Fibroblast of peridontal ligament (primary cell): ENCODE measurements at regions not wholly inside any gene's neighbourhood (a gene's known extent, or its start where the extent isn't known, plus 50 kb on each side); places are given as distances from the start of the nearest gene placed in this dataset.

ENCODE experiments used
- DNase-seq: peaks from one replicate; pipeline ENCODE4 v3.0.0-alpha.2; 2010; ENCODE audit errors: extremely low read depth

DNA sequence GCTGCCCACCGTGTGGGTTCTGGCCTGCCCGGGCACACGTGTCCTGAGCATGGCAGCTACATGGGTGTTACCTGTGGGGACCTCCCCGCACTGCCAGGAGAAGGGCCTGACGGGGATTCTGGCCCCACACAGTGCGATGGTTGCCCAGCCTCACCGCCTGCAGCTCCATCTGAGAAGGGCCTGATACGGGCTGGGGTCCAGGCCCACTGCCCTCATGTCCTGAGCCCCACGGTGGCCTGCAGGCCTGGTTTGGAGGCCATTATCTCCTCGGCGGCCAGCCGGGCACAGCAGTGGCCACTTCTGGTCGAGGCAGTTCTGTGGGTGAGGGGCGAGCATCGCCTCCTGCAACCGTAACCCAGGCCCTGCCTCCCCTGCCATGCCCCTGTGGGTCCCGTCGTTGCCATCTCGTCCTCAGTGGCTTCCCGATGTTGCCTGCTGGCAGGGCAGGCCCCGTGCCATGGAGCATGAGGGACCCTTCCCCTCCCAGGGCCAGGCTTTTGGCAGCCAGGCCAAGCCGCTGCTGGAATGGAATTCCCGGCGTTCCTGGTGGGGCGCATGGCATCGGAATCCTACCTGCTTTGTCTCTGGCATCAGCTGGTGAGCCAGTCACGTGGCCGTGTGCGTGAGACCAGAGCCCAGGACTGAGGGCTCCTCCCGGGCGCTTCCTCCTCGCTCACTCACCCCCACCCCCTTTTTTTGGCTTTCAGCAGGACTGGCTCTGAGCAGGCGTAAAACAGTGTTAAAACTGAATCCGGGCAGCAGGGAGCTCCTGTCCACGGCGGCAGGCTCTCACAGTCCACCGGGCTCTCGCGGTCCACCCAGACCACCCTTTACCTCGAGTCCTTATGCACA lies 71.9 kb upstream of the PPARA start:
- peak; percentile 77 for DNase-seq

DNA sequence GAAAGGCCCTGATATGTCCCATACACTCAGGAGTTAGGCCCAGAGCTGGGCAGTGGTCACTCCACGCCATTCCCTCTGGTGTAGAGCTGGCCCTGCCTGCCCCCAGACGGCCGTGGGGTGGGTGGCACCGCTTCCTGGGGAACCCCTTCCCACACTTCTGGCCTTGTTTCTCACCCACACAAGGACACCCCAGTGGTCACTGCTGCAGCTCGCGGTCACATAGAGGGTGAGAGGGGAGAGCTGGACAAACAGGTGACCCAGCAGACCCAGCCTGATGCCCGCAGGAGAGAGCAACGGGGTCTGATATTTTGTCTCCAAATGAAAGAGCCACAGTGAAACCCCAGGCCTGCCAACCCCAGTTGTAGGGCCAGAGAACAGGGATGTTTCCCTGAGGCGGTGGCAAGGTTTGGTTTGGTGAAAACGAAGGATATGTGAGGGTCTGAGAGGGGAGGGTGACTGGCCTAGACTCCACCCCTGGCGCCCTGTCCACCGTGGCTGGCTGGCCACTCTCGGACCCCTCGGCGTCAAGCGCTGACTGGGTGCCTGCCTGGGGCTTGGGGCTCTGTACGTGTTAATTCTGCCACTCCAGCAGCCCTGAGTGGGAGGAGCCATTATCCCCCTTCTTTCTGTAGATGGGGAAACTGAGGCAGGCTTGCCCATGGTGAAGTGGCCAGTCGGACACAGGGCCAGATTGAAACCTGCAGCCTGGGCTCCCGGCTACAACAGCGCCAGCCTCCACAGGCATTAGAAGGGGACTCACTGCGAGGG lies 71.0 kb upstream of the PPARA start:
- no peak for DNase-seq

DNA sequence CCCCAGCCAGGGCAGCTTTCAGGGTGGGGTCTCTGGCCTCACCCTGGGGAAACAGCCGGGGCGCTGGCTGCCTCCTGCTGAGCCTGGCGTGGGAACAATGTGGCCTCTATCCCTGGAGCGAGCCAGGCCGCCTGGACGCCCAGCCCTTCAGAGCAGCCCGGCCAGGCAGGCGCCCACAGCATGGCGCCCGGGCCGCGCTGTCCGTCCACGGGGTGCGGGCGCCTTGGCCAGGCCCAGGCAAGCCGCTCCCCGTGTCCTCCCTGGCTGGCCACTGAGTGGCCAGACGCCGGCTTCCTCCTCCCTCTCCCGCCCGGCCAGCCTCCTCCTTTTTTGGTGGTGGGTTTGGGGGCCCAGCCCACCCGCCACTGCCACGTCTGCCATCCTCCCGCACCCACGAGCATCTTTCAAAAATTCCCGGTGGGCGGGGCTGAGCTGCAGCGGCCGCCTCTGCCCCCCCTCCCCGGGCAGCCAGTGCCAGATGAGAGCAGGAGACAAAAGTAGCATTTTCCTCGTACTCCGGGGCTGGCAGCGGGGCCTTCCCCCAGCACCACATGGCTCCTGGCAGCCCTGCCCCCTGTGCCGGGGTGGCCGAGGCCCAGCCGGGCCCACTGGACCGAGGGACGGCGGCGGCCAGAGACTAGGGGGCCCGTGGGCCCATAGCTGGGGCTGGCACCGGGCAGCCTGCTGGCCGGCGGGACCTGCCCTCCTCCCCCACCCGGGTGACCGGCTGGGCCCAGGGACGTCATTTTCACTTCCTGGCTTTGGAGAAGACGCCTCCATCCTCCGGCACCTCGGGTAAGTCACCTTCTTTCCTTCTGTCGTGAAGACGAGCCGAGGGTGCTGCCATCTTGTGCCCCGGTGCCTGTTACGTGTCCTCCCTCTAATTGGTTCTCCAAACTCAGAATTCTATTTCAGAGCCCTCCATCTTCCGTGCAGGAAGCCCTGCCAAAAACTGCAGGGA lies 70.2 kb upstream of the PPARA start:
- peak; percentile 91 for DNase-seq

DNA sequence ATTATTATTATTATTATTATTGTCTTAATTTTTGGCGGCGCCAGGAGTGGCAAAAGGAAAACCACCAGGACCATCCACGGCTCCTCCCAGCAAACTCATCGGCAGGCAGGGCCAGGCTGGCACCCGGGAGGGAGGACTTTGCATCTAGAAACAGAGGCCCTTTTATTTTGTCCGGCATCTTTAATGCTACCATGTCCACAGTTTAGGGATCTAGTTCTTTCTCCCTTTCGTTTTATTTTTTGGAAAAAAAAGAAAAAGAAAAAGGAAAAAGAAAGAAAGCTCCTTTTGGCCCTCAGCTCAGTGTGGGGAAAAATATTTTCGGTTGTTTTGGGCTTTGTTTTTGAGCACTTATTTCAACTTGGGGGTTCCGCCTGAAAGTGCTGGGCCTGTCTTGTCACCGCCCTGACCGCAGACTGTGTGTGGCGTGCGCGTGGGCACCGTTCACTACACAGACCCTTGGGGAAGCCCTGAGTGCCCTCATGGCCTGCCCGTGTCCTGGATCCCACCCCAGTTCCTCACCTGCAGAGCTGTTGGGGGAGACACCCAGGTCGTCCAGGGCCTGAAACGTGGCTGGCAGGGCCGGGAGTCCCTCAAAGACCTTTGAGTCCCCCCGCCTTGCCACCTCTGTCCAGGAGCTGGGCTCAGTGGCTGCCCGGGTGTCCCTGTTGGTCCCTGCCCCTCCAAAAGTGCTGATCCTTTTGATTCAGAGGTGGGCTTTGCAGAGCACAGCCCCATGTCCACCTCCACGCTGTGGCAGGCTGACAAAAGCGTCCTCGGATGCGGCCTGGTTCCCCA lies 69.1 kb upstream of the PPARA start:
- peak; percentile 38 for DNase-seq

DNA sequence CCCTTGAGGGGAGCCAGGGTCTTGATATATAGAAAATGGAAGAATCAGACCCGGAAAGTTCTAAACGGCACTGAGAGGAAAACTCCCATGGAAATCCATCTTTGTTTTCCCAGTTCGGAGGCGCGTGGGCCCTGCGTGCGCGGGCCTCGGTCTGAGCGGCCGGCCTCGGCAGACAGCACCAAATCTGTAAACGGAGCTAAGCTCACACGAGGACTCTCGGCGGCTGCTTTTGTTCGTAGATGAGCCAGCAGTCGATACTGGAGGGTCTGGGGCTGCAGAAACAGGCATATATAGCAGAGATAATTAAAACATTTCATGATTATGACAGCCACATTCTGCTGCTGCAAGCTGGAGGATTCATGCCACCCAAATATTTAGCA lies 68.5 kb upstream of the PPARA start:
- DNase-seq: peak; percentile 43

DNA sequence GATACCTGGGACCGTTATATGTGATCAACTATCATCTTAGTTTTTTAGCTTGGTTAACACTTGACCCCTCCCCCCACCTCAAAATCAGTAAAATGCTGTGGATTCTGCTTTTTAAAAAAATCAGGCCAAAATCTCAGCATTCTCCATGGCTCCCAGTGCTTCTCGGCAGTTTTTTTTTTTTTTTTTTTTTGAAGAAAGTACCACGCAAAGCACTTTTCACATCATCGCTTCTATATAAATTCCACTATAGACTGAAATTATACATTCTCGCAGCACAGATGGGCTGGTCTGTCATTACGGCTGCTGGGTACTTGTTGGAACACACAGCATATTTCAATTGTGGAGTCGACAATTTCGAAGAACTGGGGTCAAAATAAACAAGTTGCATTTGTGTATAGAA lies 67.7 kb upstream of the PPARA start:
- peak; percentile 64 for DNase-seq

DNA sequence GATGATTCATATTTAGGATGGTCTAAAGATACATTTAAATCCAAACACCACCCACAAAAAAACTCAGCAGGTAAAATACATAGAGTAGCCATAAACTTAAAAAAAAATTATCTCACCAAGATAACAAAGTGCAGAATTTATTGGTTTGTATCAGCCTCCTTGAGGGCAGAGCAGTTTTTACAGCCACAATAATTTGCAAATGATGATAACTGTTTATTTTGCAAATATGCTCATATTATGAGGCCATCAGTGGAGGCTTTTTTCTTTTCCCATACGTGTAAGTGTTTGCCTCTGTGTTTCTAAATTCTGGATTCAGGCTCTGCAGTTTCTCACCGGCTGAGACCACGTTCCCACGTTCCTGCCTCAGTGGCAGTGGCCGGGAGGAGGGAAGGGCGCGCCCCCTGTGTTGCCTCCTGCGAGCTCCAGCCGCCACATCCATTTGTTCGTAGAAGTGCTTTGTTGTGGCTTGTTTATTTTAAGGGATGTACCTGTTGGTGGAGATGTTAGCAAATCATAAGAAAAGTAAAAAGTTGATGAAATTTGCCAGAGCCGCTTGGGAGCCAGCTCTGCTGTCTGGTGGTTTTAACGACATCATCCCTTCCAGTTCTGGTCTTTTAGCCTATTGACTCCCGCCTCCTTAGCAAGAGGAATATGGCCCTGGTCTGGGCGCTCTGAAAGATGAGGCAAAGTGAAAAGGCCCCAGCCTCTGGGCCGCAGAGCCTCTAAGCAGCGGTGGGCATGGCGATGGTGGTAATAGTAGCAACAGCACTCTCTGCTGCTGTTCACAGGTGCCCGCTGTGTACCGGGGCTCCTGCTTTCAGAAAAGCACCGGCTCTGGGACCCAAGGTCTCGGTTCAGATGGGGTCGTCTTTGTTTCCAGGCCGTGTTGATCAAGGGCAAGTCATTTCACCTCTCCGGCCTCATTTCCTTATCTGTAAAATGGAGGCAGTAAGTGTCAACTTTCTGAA lies 66.7 kb upstream of the PPARA start:
- DNase-seq: peak; percentile 40

DNA sequence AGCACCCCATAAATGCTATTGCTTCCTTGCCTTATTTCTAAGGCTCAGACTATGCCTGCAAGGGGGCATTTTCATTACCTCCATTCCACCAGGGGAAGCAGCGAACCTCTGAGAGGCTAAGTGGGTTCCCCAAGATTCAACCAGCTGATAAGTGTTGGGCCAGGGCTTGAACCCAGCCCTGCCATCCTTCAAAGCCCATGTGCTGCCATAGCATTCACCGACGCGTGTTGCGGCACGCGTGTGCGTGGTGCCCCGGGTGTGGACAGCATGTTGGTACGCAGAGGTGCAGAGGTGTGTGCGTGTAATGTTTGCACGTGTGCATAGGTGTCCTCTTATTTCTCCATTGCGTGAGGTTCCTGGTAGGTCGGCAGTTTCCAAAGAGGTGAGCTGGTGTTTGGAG lies 66.0 kb upstream of the PPARA start:
- peak; percentile 20 for DNase-seq

DNA sequence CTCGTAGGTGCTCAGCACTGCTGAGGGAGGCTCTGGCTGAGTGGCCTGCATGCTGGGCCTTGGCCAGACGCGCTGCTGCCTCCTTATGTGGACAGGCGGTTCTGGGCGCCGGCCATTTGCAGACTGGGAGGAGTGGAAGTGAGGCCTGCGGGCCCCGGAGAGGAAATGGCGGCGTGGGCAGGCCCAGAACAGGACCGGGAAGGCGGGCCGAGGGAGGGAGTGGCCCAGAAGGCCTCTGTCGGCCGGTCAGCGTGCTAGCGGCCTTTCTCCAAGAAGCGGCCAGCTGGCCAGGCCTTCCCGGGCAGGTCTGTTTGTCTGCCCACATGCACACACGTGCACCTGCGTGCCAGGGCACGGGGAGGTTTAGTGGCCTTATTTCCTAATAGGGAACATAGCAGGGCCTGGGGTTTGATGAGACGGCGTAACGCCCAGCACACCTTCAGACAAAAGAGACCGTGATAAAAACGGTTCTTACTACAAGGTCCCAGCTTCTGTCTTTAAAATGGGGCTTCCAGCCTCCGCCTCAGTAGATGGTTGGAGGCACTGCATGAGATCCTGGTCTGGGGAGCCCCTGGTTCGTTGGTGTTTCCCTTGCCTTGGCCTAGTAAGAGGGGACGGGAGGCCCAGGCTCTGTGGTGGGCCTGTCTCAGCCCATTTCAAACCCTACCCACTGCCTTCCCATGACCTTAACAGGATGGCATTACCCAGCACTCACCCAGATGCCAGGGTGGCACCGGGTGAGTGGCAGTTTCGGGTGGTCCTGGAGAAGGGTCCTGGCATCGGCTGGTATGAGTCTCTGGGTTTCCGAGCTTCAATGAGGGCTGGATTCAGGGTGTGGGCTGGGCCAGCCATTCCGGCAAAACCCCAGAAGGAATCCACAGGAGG lies 65.1 kb upstream of the PPARA start:
- DNase-seq: peak; percentile 85

DNA sequence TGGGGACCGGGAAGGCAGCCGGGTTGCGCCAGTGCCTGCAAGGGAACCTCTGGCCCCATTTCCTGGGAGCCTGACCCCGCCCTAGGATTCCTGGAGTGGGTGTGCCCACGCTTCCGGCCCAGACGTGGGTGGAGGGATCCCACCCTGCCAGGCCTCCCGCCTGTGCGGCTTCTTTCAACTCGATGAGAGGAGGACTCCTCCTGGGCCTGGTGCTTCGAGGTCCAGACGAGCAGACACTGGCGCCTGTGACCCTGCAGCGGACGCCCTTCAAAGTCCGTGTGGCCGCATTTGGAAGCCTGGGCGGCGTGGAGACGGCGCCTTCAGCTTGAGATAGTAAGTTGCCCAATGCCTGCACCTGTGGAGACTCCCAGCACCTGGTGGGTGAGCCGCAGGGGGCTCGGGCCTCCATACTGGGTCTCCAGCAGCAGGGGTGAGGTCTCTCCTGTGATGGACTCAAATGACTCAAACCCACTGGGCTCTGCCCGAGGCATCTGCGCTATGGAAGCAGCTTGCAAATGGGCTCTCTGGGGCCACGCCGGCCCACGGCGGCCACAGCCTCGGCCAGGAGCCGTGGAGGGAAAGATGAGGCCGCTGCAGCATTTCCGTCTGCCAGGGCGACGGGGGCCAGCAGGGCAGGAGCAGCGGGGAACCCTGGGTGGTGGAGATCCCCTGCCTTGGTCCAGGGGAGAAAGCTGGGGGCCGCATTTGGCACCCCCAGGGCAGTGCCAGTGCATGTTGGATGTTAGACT lies 64.3 kb upstream of the PPARA start:
- DNase-seq: peak; percentile 80

DNA sequence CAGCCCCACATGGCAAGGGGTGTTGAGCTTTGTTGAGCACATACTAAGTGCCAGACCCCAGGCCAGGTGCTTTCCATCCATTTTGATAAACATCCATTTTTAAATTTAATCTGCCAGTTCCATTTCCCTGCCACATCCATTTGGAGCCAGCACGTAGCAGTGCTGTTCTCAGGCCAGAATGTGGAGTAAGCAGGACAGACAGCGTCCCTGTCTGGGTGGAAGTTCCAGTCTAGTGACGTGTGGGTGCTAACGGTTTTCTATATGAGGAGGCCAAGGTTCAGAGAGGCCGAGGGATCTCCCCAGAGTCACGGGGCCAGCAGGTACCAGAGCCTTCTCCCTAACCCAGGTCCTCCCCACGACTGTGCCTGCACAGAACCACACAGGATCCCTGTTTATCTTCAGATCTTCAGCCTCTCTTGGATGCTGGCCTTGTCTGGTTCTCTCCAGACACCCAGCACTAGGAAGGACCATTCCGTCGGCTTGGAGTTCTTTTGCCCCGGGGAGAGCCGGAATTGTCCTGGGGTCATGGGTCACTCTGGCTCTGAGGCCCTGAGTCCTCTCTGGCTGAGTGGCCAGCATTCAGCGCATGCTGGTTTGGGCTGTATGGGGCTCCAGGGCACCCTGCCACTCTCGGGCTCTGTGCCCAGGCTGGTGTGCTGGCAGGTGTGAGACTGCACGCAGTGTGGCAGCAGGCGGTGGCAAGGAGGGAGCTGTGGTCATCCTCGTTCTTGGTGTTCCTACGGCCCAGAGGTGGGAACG lies 63.6 kb upstream of the PPARA start:
- DNase-seq: peak; percentile 57

DNA sequence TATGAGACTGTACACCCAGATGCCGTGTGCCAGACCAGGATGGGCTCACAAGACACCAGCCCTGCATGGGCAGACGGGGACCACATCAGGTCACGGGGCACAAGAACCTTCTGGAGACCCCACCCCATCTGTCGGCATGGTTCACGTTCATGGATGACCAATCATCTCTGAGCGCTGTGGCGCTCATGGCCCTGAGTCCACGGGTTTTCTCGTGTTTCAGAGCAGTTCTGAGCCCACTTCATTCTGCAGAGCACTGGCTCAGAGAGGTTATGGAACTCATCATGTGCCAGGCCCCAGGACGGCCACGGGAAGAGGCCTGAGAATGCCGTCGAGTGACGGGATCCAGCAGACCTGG lies 63.0 kb upstream of the PPARA start:
- DNase-seq: no peak

DNA sequence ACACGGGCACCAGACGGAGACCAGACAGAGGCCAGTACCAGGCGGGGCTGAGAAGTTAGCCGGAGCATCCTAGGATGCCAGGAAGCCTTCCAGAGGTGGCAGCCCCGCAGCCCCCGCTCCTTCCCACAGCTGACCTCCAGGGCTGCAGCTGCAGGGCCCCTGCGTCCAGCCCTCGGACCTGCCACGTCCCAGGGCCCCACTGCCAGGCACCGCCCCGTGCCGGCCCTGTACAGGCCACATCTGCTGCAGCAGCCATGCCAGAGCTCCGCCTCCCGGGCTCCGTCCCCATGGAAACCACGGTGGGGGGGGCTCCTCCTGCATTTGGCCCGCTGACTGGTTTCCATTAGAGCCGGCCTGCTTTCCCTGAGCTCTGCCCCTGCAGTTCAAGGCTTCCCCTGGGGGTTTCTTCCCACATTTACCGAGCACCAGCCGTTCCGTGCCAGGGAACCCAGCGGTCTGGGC lies 62.5 kb upstream of the PPARA start:
- peak; percentile 94 for DNase-seq

DNA sequence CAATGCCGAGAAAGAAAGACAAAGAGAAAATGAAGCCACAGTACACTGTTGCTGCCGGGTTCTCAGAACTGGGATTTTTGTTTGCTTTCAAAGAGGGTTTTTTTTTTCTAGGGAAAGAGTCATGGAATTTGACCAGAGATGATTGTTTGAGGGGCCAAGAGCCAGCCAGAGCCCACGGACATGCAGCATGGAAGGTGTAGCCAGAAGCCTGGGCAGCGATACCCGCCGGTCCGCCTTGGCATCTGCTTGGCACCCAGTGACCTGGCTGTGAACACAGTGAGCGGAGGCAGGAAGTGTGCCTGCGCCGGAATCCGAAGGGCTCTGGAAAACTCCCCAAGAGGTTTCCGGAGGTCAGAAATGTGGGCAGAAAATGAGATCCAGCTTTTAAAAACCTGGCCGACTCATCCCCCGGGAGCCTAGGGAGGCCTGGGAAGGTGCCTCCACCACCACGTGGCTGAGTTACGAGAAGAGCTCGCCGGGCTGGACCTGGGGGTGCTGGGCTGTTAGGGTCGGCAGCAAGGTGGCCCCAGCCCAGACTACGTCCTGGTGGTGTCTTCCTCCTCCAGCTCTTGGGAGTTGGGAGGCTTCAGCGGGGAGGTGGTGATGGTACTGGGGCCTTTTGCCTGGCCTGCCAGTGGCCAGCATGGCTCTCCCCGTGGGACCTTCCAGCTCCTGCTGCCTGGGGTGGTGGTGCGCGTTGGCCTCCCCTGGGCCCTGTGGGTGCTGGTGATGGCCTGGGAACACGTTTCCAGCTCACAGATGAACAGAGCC lies 61.6 kb upstream of the PPARA start:
- DNase-seq: peak; percentile 76

DNA sequence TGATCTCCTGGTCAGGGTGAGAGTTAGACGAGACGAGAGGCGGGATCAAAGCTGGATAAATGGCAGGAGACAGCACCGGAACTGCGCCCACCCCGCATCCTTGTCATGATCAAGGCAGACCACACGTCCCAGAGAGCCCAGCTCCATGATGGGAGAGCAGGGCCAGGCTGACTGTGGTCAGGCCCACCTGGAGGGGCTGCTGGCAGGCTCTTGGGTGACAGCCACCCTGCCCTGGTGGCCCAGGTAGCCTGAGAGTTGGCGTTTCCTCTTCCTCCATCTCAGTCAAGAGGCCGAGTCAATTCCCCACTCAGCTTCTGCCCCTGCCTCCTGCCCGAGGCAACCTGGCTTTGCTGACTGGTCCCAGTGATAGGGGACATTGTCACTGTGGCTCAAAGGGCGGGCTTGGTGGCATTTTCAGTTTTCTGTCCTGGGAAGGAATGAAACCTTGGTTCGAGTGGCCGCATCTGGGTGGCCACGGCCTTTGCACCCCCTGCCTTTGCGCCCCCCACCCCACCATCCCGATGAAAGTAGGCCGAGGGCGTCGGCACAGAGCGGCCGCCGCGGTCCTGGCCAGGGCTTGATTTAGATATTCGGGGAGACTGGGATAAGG lies 60.8 kb upstream of the PPARA start:
- DNase-seq: no peak

DNA sequence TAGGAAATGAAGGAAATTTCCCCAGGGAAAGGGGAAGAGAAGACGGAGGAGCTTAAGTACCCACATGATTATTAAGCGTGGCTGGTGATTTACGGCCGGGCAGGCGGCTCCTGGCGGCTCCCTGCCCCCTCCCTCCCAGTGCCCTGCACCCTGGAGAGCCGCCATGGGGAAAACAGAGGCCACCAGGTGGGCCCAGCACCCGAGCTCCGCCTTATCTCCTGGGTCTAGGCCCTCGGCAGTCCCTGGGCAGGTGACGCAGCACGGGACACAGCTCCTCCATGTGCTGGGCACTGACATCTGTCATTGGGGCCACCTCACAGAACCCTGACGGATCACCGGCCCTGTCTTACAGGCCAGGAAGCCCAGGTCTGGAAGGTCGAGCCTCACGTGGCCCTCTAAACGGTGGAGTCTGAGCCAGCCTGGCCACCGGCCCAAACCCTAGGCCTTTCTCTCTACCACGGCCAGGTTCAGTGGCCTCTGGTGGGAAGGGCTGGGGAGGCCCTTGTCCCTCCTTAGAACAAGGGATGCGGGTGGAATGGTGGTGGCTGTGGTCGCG lies 60.2 kb upstream of the PPARA start:
- DNase-seq: no peak
